Panc1 (cell line): ENCODE measurements at regions not wholly inside any gene's neighbourhood (a gene's known extent, or its start where the extent isn't known, plus 50 kb on each side); places are given as distances from the start of the nearest gene placed in this dataset.

ENCODE experiments used
- ATAC-seq: fragments of 200-7000 bp; cut with Tn5 transposase; 2 replicates; pipeline ENCODE4 v1.9.1; 2020; ENCODE audit warnings: mild to moderate bottlenecking, moderate library complexity
- BruUV-seq: library from RNA; stranded (reverse); fragments of 400-500 nt; replicated peaks from 2 replicates; lab custom pipeline; 2021; lab: Mats Ljungman, UMichigan
- CTCF ChIA-PET: fragments of 300-600 bp; sonication (Branson Sonifier 250); formaldehyde crosslinking; loops from one replicate; lab custom pipeline; 2022; ENCODE audit warnings: antibody characterized with exemption; lab: Charles Lee
- POLR2A ChIA-PET: fragments of 300-600 bp; sonication (Branson Sonifier 250); formaldehyde crosslinking; loops from one replicate; lab custom pipeline; 2022; ENCODE audit warnings: antibody characterized with exemption; lab: Charles Lee
- DNase-seq: peaks from one replicate; pipeline ENCODE4 v3.0.0-alpha.2; 2010; ENCODE audit warnings: low read depth, low spot score
- H3K27ac ChIP-seq: 2 replicates; pipeline ENCODE4 v1.5.1; 2011; ENCODE audit warnings: mild to moderate bottlenecking, low read length, inconsistent platforms
- H3K27me3 ChIP-seq: fragments of 200-500 bp; sonication (Bioruptor generic); 2 replicates; pipeline ENCODE4 v1.6.0; 2014; ENCODE audit warnings: low read length, inconsistent platforms; ENCODE audit not compliant: control insufficient read depth, insufficient read depth
- H3K36me3 ChIP-seq: fragments of 200-500 bp; sonication (Bioruptor generic); 2 replicates; pipeline ENCODE4 v1.5.1; 2014; ENCODE audit warnings: inconsistent platforms, mild to moderate bottlenecking, low read length, moderate library complexity; ENCODE audit not compliant: control insufficient read depth, insufficient read depth
- H3K4me1 ChIP-seq: 2 replicates; pipeline ENCODE4 v1.5.1; 2011; ENCODE audit warnings: inconsistent platforms, mild to moderate bottlenecking, low read length, moderate library complexity; ENCODE audit not compliant: control insufficient read depth, insufficient read depth
- H3K4me3 ChIP-seq, 2 experiments: 2 replicates each; pipeline ENCODE4 v1.5.1; 2011 to 2012; ENCODE audit warnings: low read depth in 2 of 2, low read length in 2 of 2, mild to moderate bottlenecking in 2 of 2, inconsistent platforms in 1 of 2, moderate library complexity in 1 of 2
- H3K9me3 ChIP-seq: fragments of 200-500 bp; sonication (Bioruptor generic); 2 replicates; pipeline ENCODE4 v1.5.1; 2014; ENCODE audit warnings: low read depth, mild to moderate bottlenecking, inconsistent platforms, low read length, moderate library complexity; ENCODE audit not compliant: control insufficient read depth, insufficient read depth
- CTCF ChIP-seq: fragments of 450-650 bp; IDR thresholded peaks from 2 replicates; pipeline ENCODE4 v1.5.1; 2017; ENCODE audit warnings: mild to moderate bottlenecking
- POLR2AphosphoS5 ChIP-seq: IDR thresholded peaks from 2 replicates; pipeline ENCODE4 v1.6.1; 2012; ENCODE audit warnings: mild to moderate bottlenecking, low read depth, low read length, moderate library complexity
- REST ChIP-seq, 2 experiments: IDR thresholded peaks; 2 replicates each; pipeline ENCODE4 v1.6.1; 2011 to 2012; ENCODE audit warnings: low read depth in 2 of 2, control low read depth in 1 of 2, low read length in 1 of 2, mild to moderate bottlenecking in 1 of 2, moderate library complexity in 1 of 2; ENCODE audit not compliant: insufficient read depth in 1 of 2
- SIN3A ChIP-seq: IDR thresholded peaks from 2 replicates; pipeline ENCODE4 v1.6.1; 2012; ENCODE audit warnings: low read depth, mild to moderate bottlenecking, low read length, moderate library complexity, borderline replicate concordance; ENCODE audit not compliant: insufficient read depth
- TCF7L2 ChIP-seq: IDR thresholded peaks from 2 replicates; pipeline ENCODE4 v1.6.1; 2011; ENCODE audit warnings: mild to moderate bottlenecking, low read depth, low read length, inconsistent platforms
- in situ Hi-C: cut with HindIII; loops from 2 replicates; pipeline ENCODE4 v1.10.0; 2016; ENCODE audit warnings: low sequenced_read_pairs, low pct_unique_long_range_greater_than_20kb
- intact Hi-C: fragments of 100-400 bp; cut with micrococcal nuclease; formaldehyde crosslinking; loops from one replicate; pipeline ENCODE4 v1.10.0; 2022; ENCODE audit not compliant: unreplicated experiment

- intact Hi-C loops (no loop called here), in situ Hi-C loops (no loop called here)
- Histone ChIP-seq H3K4me1 (no peaks in the 10 kb centered on the region), H3K9me3 (no peaks in the 10 kb centered on the region), H3K27ac (no peak overlapping the region), H3K4me3 (no peak overlapping the region), H3K36me3 (no peaks in the 10 kb centered on the region), H3K27me3 (no peaks in the 10 kb centered on the region)
- ChIA-PET CTCF (no interaction called here), POLR2A (no interaction called here)
- DNase-seq (no peak), ATAC-seq (no peak)
- no peak for TF ChIP-seq SIN3A
- no peak for TF ChIP-seq TCF7L2
- no peak for TF ChIP-seq REST (IDR thresholded peaks at IDR 0.05; ENCODE audit: insufficient read depth in 1 of 2, low read depth in 2 of 2, low read length in 1 of 2)
- TF ChIP-seq CTCF: no peak
- no peak for TF ChIP-seq POLR2AphosphoS5
- BruUV-seq: no TSS peak
Measured at GRCh38 chrX:82362990-82363389, 1145.1 kb upstream of the POU3F4 start.

GRCh38 chrX:82370978-82371646 is 1137.0 kb upstream of the POU3F4 start:
- intact Hi-C loops: no loop called here
- no peaks in the 10 kb centered on the region for H3K4me1 ChIP-seq
- TF ChIP-seq TCF7L2 (no peak), POLR2AphosphoS5 (no peak)
- in situ Hi-C loops: no loop called here
- no peaks in the 10 kb centered on the region for H3K36me3 ChIP-seq
- H3K27ac ChIP-seq: no peak overlapping the region
- DNase-seq (no peak), ATAC-seq (no peak)
- POLR2A ChIA-PET: no interaction called here
- H3K4me3 ChIP-seq: no peak overlapping the region
- H3K9me3 ChIP-seq: no peaks in the 10 kb centered on the region
- BruUV-seq: no TSS peak
- CTCF ChIA-PET: no interaction called here
- H3K27me3 ChIP-seq: no peaks in the 10 kb centered on the region

- intact Hi-C loops (no loop called here), in situ Hi-C loops (no loop called here)
- POLR2A ChIA-PET: no interaction called here
- DNase-seq: no peak
- no peak for ATAC-seq
- BruUV-seq: no TSS peak
- Histone ChIP-seq H3K27me3 (no peaks in the 10 kb centered on the region), H3K4me1 (no peaks in the 10 kb centered on the region), H3K36me3 (no peaks in the 10 kb centered on the region), H3K9me3 (no peaks in the 10 kb centered on the region), H3K4me3 (no peak overlapping the region), H3K27ac (no peak overlapping the region)
- CTCF ChIA-PET: no interaction called here
- no peak for TF ChIP-seq SIN3A
- no peak for TF ChIP-seq CTCF
Measured at GRCh38 chrX:82384401-82384800, 1123.7 kb upstream of the POU3F4 start.
